Neuron (in vitro differentiated cells): ENCODE measurements at regions not wholly inside any gene's neighbourhood (a gene's known extent, or its start where the extent isn't known, plus 50 kb on each side); places are given as distances from the start of the nearest gene placed in this dataset.

Experiments
- H2AFZ ChIP-seq: one replicate; pipeline ENCODE4 v1.6.1; 2013; ENCODE audit warnings: low read depth, mild to moderate bottlenecking, inconsistent platforms, low read length, moderate library complexity
- H3K27me3 ChIP-seq: one replicate; pipeline ENCODE4 v1.6.1; 2013; ENCODE audit warnings: low read length; ENCODE audit not compliant: insufficient read depth
- H3K36me3 ChIP-seq: one replicate; pipeline ENCODE4 v1.6.1; 2013; ENCODE audit warnings: low read length; ENCODE audit not compliant: insufficient read depth
- H3K4me1 ChIP-seq: one replicate; pipeline ENCODE4 v1.6.1; 2013; ENCODE audit warnings: low read length; ENCODE audit not compliant: insufficient read depth
- H3K4me3 ChIP-seq: 2 replicates; pipeline ENCODE4 v1.5.1; 2013; ENCODE audit warnings: mild to moderate bottlenecking, low read length, moderate library complexity
- H3K9me3 ChIP-seq: one replicate; pipeline ENCODE4 v1.6.1; 2013; ENCODE audit warnings: low read length

GRCh38 chr7:115132096-115132495, 210.2 kb downstream of the MDFIC start:
- no peaks in the 10 kb centered on the region for H3K27me3 ChIP-seq
- no peak overlapping the region for H2AFZ ChIP-seq
- H3K4me1 ChIP-seq = no peaks in the 10 kb centered on the region
- H3K36me3 ChIP-seq = no peaks in the 10 kb centered on the region
- no peaks in the 10 kb centered on the region for H3K9me3 ChIP-seq
- H3K4me3 ChIP-seq = no peak overlapping the region

- no peak overlapping the region for H3K4me3 ChIP-seq
- no peak overlapping the region for H2AFZ ChIP-seq
- H3K9me3 ChIP-seq = no peaks in the 10 kb centered on the region
- H3K27me3 ChIP-seq = no peaks in the 10 kb centered on the region
- H3K4me1 ChIP-seq = no peaks in the 10 kb centered on the region
- H3K36me3 ChIP-seq = no peaks in the 10 kb centered on the region
Observed at GRCh38 chr7:115128154-115128553, 206.3 kb downstream of the MDFIC start.

- Histone ChIP-seq H3K9me3 (no peaks in the 10 kb centered on the region), H2AFZ (no peak overlapping the region), H3K27me3 (no peaks in the 10 kb centered on the region), H3K4me3 (no peak overlapping the region), H3K36me3 (no peaks in the 10 kb centered on the region), H3K4me1 (no peaks in the 10 kb centered on the region)
Observed at GRCh38 chr7:115127399-115128021, 205.6 kb downstream of the MDFIC start.

- Histone ChIP-seq H2AFZ (no peak overlapping the region), H3K4me1 (no peaks in the 10 kb centered on the region), H3K27me3 (no peaks in the 10 kb centered on the region), H3K4me3 (no peak overlapping the region), H3K36me3 (no peaks in the 10 kb centered on the region), H3K9me3 (no peaks in the 10 kb centered on the region)
Observed at GRCh38 chr7:115125750-115126149, 203.9 kb downstream of the MDFIC start.

GRCh38 chr7:115125312-115125711, 203.4 kb downstream of the MDFIC start:
- H3K4me1 ChIP-seq = no peaks in the 10 kb centered on the region
- no peak overlapping the region for H3K4me3 ChIP-seq
- no peaks in the 10 kb centered on the region for H3K9me3 ChIP-seq
- H3K27me3 ChIP-seq = no peaks in the 10 kb centered on the region
- H3K36me3 ChIP-seq = no peaks in the 10 kb centered on the region
- H2AFZ ChIP-seq = no peak overlapping the region

GRCh38 chr7:115124409-115124939, 202.6 kb downstream of the MDFIC start:
- Histone ChIP-seq H2AFZ (no peak overlapping the region), H3K9me3 (no peaks in the 10 kb centered on the region), H3K27me3 (no peaks in the 10 kb centered on the region), H3K4me1 (no peaks in the 10 kb centered on the region), H3K4me3 (no peak overlapping the region), H3K36me3 (no peaks in the 10 kb centered on the region)

GRCh38 chr7:115123441-115123840, 201.5 kb downstream of the MDFIC start:
- H3K27me3 ChIP-seq = no peaks in the 10 kb centered on the region
- no peaks in the 10 kb centered on the region for H3K9me3 ChIP-seq
- no peaks in the 10 kb centered on the region for H3K4me1 ChIP-seq
- no peak overlapping the region for H2AFZ ChIP-seq
- H3K4me3 ChIP-seq = no peak overlapping the region
- no peaks in the 10 kb centered on the region for H3K36me3 ChIP-seq

- Histone ChIP-seq H3K9me3 (no peaks in the 10 kb centered on the region), H2AFZ (no peak overlapping the region), H3K4me1 (no peaks in the 10 kb centered on the region), H3K4me3 (no peak overlapping the region), H3K27me3 (no peaks in the 10 kb centered on the region), H3K36me3 (no peaks in the 10 kb centered on the region)
Observed at GRCh38 chr7:115122388-115122787, 200.5 kb downstream of the MDFIC start.

- H3K4me3 ChIP-seq = no peak overlapping the region
- no peaks in the 10 kb centered on the region for H3K9me3 ChIP-seq
- H3K4me1 ChIP-seq = no peaks in the 10 kb centered on the region
- no peaks in the 10 kb centered on the region for H3K27me3 ChIP-seq
- H2AFZ ChIP-seq = no peak overlapping the region
- H3K36me3 ChIP-seq = no peaks in the 10 kb centered on the region
Observed at GRCh38 chr7:115117748-115118147, 195.9 kb downstream of the MDFIC start.

GRCh38 chr7:115116773-115117715, 195.2 kb downstream of the MDFIC start:
- no peak overlapping the region for H3K4me3 ChIP-seq
- H3K27me3 ChIP-seq = no peaks in the 10 kb centered on the region
- no peaks in the 10 kb centered on the region for H3K36me3 ChIP-seq
- no peaks in the 10 kb centered on the region for H3K9me3 ChIP-seq
- no peak overlapping the region for H2AFZ ChIP-seq
- no peaks in the 10 kb centered on the region for H3K4me1 ChIP-seq

- no peak overlapping the region for H3K4me3 ChIP-seq
- no peak overlapping the region for H2AFZ ChIP-seq
- no peaks in the 10 kb centered on the region for H3K36me3 ChIP-seq
- H3K27me3 ChIP-seq = no peaks in the 10 kb centered on the region
- no peaks in the 10 kb centered on the region for H3K9me3 ChIP-seq
- no peaks in the 10 kb centered on the region for H3K4me1 ChIP-seq
Observed at GRCh38 chr7:115113776-115114175, 191.9 kb downstream of the MDFIC start.

GRCh38 chr7:115113131-115113530, 191.2 kb downstream of the MDFIC start:
- H2AFZ ChIP-seq = no peak overlapping the region
- H3K27me3 ChIP-seq = no peaks in the 10 kb centered on the region
- H3K36me3 ChIP-seq = no peaks in the 10 kb centered on the region
- H3K4me3 ChIP-seq = no peak overlapping the region
- no peaks in the 10 kb centered on the region for H3K9me3 ChIP-seq
- no peaks in the 10 kb centered on the region for H3K4me1 ChIP-seq

GRCh38 chr7:115110523-115110922, 188.6 kb downstream of the MDFIC start:
- Histone ChIP-seq H3K27me3 (no peaks in the 10 kb centered on the region), H3K9me3 (no peaks in the 10 kb centered on the region), H2AFZ (no peak overlapping the region), H3K36me3 (no peaks in the 10 kb centered on the region), H3K4me1 (no peaks in the 10 kb centered on the region), H3K4me3 (no peak overlapping the region)
